ENCODE measurements at regions not wholly inside any gene's neighbourhood (a gene's known extent, or its start where the extent isn't known, plus 50 kb on each side); places are given as distances from the start of the nearest gene placed in this dataset.

DNA sequence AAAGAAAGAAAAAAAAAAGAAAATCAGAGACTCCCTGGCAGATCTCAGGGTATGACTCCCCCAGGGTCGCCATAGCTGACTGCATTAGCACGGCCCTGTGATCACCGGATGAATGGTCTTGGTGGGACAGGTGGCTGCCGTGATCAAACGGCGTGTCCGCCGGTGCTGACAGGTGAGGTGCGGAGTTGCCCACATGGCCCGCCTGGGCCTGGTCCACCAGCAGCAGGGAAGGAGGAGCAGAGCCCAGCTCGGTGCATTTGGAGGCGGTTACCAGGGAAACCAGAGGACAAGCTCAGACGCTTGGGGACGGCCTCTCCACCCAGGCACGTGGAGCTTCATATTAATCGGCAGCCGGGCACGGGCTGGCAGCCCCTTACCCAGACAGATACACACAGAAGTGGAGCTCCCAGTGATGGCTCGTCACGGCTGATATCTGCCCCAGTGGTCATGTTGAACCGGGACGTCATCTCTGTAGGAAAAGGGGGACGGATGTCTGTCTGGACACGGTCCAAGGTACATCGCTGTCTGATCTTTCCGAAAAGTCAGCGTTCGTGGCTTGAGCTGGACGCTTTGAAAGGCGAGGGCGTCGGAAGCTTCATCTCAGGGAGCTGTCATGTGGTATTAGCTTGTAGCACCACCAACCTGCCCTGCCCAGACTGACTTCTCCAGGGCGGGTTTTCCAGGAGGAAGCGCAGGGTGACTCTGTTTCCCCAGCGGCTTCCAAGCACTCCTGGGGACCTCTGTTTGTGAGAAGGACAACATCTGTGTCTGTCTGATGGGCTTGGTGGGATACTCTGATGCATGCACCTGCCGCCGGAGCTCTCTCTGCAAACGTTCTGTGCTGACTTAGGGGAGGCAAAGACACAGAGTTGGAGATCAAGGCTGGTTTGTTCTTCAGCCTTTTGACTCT, 180.7 kb downstream of the CRLF2 start:
- ChIA-PET CTCF (no interaction called here), POLR2A (no interaction called here)
- no peak for TF ChIP-seq SUZ12 (IDR thresholded peaks at IDR 0.05)
- TF ChIP-seq SP1 (IDR thresholded peaks at IDR 0.05): no peak
- no peak for TF ChIP-seq LEF1 (IDR thresholded peaks at IDR 0.05; ENCODE audit: borderline replicate concordance)
- TF ChIP-seq ARNT (IDR thresholded peaks at IDR 0.05): no peak
- no peak for TF ChIP-seq FOXM1 (IDR thresholded peaks at IDR 0.05; ENCODE audit: borderline replicate concordance)
- TF ChIP-seq L3MBTL2 (conservative IDR thresholded peaks at IDR 0.05): no peak
- TF ChIP-seq, protein P1, sequence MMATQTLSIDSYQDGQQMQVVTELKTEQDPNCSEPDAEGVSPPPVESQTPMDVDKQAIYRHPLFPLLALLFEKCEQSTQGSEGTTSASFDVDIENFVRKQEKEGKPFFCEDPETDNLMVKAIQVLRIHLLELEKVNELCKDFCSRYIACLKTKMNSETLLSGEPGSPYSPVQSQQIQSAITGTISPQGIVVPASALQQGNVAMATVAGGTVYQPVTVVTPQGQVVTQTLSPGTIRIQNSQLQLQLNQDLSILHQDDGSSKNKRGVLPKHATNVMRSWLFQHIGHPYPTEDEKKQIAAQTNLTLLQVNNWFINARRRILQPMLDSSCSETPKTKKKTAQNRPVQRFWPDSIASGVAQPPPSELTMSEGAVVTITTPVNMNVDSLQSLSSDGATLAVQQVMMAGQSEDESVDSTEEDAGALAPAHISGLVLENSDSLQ (IDR thresholded peaks at IDR 0.05): no peak
- no peak for TF ChIP-seq TARDBP (IDR thresholded peaks at IDR 0.05)
- no peak for TF ChIP-seq NFRKB (IDR thresholded peaks at IDR 0.05)
- TF ChIP-seq BHLHE40 (IDR thresholded peaks at IDR 0.05; ENCODE audit: borderline replicate concordance): no peak
- TF ChIP-seq FOXA1 (IDR thresholded peaks at IDR 0.05): no peak
- no peak for TF ChIP-seq ELF4 (IDR thresholded peaks at IDR 0.05)
- TF ChIP-seq HDGF (IDR thresholded peaks at IDR 0.05; ENCODE audit: borderline replicate concordance): no peak
- TF ChIP-seq ZNF384 (IDR thresholded peaks at IDR 0.05): no peak
- no peak for TF ChIP-seq CTBP1 (IDR thresholded peaks at IDR 0.05; ENCODE audit: borderline replicate concordance)
- TF ChIP-seq FOXK2 (IDR thresholded peaks at IDR 0.05): no peak
- DNase-seq (ENCODE audit: extremely low spot score): no peak

DNA sequence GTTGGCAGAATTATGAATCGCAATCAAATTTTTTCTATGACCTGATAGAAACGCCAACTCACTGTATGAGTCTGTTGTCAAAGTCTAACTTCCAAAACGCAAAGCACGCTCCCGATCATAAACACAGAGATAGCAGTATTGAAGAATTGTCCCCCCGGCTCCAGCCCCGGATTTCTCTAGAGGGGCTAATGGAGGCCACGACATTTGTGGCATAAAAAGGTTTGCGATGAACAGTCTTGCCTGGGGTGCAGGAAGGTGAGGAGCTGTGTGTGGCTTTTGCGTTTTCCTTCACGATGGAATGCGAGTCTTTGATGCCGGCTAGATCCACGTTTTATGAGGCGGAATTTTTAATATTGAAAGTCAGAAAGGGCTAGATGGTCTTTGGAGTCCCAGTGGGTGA, 183.0 kb downstream of the CRLF2 start:
- TF ChIP-seq SUZ12 (IDR thresholded peaks at IDR 0.05): no peak
- ChIA-PET CTCF (no interaction called here), POLR2A (no interaction called here)
- DNase-seq (ENCODE audit: extremely low spot score): no peak

DNA sequence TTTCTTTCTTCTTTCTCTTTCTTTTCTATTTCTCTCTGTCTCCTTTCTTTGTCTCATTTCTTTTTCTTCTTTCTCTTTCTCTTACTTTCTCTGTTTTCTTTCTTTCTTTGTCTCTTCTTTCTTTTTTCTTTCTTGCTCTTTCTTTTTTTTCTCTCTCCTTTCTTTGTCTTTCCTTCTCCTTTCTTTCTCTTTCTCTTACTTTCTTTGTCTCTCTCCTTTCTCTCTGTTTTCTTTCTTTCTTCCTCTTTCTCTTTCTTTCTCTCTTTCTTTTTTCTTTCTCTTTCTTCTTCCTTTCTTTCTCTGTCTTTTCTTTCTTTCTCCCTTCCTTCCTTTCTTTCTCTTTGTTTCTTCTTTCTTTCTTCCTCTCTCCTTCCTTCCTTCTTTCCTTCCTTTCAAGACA, 184.8 kb downstream of the CRLF2 start:
- ChIA-PET POLR2A (no interaction called here), CTCF (no interaction called here)
- DNase-seq (ENCODE audit: extremely low spot score): no peak
- TF ChIP-seq CTBP1 (IDR thresholded peaks at IDR 0.05; ENCODE audit: borderline replicate concordance) (no peak), LEF1 (IDR thresholded peaks at IDR 0.05; ENCODE audit: borderline replicate concordance) (no peak), TARDBP (IDR thresholded peaks at IDR 0.05) (no peak), BHLHE40 (IDR thresholded peaks at IDR 0.05; ENCODE audit: borderline replicate concordance) (no peak)
- TF ChIP-seq, protein P1 (IDR thresholded peaks at IDR 0.05): no peak

DNA sequence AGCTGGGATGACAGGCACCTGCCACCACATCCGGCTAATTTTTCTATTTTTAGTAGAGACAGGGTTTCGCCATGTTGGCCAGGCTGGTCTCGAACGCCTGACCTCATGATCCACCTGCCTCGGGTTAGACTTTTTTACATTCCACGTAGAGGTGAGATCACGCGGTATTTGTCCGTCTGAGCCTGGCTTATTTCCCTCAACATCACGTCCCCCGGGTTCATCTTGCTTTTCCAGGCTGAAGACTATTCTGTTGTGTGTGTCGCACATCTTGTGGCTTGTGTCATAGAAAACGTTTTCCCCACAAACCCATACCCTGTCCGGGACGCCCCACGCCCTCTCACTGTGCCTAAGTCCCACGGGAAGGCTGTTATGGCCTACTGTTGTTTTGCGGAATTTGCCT, 185.3 kb downstream of the CRLF2 start:
- no peak for DNase-seq (ENCODE audit: extremely low spot score)
- POLR2A ChIA-PET: no interaction called here
- TF ChIP-seq, protein P1 (IDR thresholded peaks at IDR 0.05): no peak
- no peak for TF ChIP-seq LEF1 (IDR thresholded peaks at IDR 0.05; ENCODE audit: borderline replicate concordance)
- CTCF ChIA-PET: no interaction called here

DNA sequence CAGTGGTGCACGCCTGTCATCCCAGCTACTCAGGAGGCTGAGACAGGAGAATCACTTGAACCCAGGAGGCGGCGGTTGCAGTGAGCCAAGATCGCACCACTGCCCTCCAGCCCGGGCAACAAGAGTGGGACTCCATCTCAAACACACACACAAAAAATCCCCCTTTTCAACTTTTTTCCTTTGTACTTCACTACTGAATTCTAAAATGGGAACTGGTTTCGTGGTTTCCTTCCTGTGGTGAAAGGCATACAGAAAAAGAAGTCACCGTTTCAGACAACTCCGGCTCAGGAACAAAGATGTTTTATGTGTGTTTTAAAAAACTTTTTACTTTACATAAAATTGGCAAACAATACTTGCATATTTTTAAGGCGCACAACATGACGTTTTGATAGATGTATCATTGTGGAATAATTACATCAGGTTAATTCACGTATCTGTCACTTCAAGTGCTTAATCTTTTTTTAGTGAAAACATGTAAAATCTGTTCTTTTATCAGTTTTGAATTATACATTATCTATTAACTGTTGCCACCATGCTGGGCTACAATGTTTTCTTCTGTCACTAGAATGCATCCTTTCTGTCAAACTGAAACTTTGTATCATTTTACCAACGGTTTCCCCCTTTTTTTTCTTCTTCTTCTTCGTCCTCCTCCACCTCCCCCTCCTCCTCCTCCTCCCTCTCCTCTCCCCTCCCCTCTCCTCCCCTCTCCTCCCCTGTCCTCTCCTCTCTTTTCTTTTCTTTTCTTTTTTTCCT, 186.0 kb downstream of the CRLF2 start:
- ChIA-PET POLR2A (no interaction called here), CTCF (no interaction called here)
- DNase-seq (ENCODE audit: extremely low spot score): no peak
- TF ChIP-seq FOXK2 (IDR thresholded peaks at IDR 0.05) (no peak), CTBP1 (IDR thresholded peaks at IDR 0.05; ENCODE audit: borderline replicate concordance) (no peak), LEF1 (IDR thresholded peaks at IDR 0.05; ENCODE audit: borderline replicate concordance) (no peak), ELF4 (IDR thresholded peaks at IDR 0.05) (no peak), HDGF (IDR thresholded peaks at IDR 0.05; ENCODE audit: borderline replicate concordance) (no peak), FOXM1 (IDR thresholded peaks at IDR 0.05; ENCODE audit: borderline replicate concordance) (no peak), ZNF384 (IDR thresholded peaks at IDR 0.05) (no peak), SUZ12 (IDR thresholded peaks at IDR 0.05) (no peak), NFRKB (IDR thresholded peaks at IDR 0.05) (no peak)

DNA sequence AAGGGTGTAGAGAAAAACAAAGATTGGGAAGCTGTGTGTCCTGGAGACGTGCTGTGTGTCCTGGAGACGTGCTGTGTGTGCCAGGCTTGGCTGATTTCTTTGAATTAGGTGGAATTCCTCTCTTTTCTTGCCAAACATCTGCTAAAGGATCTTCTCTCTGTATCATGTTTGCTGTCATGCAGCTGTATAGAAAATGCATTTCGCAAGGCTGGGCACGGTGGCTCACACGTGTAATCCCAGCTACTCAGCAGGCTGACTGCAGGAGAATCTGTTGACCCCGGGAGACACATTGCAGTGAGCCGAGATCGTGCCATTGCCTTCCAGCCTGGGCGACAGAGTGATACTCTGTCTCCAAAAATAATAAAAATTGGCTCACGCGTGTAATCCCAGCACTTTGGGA, 187.0 kb downstream of the CRLF2 start:
- TF ChIP-seq NFRKB (IDR thresholded peaks at IDR 0.05) (no peak), LEF1 (IDR thresholded peaks at IDR 0.05; ENCODE audit: borderline replicate concordance) (no peak)
- TF ChIP-seq, protein P1 (IDR thresholded peaks at IDR 0.05): no peak
- ChIA-PET CTCF (no interaction called here), POLR2A (no interaction called here)
- DNase-seq (ENCODE audit: extremely low spot score): no peak
